Adipocyte (in vitro differentiated cells): ENCODE measurements at regions not wholly inside any gene's neighbourhood (a gene's known extent, or its start where the extent isn't known, plus 50 kb on each side); places are given as distances from the start of the nearest gene placed in this dataset.

ENCODE experiments used
- DNase-seq: peaks from one replicate; pipeline ENCODE4 v3.0.0-alpha.2; 2015; ENCODE audit warnings: low read depth
- H3K27me3 ChIP-seq: replicated peaks from 2 replicates; pipeline ENCODE4 v1.7.0; 2013; ENCODE audit warnings: mild to moderate bottlenecking, low read length, moderate library complexity; ENCODE audit not compliant: control insufficient read depth, insufficient read depth
- H3K36me3 ChIP-seq: 2 replicates; pipeline ENCODE4 v1.7.0; 2013; ENCODE audit warnings: low read length, mild to moderate bottlenecking, moderate library complexity; ENCODE audit not compliant: control insufficient read depth, insufficient read depth, severe bottlenecking
- H3K4me1 ChIP-seq: 2 replicates; pipeline ENCODE4 v1.7.0; 2013; ENCODE audit warnings: mild to moderate bottlenecking, low read length, moderate library complexity; ENCODE audit not compliant: control insufficient read depth, insufficient read depth
- H3K4me3 ChIP-seq: 2 replicates; pipeline ENCODE4 v1.7.0; 2013; ENCODE audit warnings: mild to moderate bottlenecking, low read length, moderate library complexity
- H3K9ac ChIP-seq: 2 replicates; pipeline ENCODE4 v1.7.0; 2013; ENCODE audit warnings: mild to moderate bottlenecking, low read length, moderate library complexity
- H3K9me3 ChIP-seq: 2 replicates; pipeline ENCODE4 v1.7.0; 2013; ENCODE audit warnings: mild to moderate bottlenecking, low read length, moderate library complexity; ENCODE audit not compliant: control insufficient read depth

DNA sequence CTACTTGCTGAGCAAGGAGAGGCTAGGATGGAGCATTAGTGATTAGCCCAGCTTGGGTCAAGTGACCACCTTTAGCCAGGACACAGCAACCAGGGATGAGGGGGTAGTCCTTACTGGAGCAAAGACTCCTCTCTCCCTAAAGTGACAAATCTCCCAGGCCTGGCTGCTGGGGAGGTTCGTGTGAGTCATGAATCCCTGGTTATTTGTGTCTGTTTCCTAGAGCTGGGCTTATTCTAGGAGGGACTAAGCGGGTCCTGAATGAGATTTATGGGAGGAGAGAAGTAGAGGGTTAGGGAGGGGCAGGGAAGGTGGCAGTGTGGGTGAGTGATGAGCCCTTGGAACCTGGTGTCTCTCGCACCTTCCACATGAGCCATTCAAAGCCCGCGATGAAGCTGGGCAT is 487.3 kb downstream of the TSHZ3 start:
- Histone ChIP-seq H3K4me3 (no peak overlapping the region), H3K9me3 (no peaks in the 10 kb centered on the region), H3K4me1 (no peaks in the 10 kb centered on the region), H3K27me3 (peaks cover 6% of the 10 kb centered on the region), H3K36me3 (no peaks in the 10 kb centered on the region), H3K9ac (no peak overlapping the region)
- DNase-seq, result no peak

DNA sequence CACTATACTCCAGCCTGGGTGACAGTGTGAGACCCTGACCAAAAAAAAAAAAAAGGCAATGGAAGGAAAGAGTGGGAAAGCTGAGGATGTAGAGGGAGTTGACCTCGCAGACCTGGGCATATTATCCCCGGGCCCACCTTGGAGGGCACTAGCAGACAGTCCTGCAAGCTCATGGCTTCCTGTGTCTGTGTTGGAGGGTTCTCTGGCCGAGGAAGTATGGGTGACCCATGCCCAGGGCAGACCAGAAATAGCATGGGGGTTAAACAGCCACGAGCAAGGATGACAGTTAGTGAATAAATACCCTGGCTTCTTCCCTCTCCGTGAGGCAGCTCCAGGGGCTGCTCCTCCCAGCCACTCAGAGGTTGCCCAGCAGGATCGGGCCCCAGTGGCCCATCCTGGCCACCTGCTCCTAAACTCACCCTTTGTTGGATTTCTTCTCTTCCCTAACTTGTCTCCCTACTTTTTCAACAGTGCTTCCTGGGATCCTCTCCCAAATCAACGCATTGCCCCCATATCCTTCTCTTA is 485.8 kb downstream of the ZNF536 start:
- no peak overlapping the region for H3K9ac ChIP-seq
- peaks cover 18% of the 10 kb centered on the region for H3K4me1 ChIP-seq
- no peaks in the 10 kb centered on the region for H3K9me3 ChIP-seq
- H3K27me3 ChIP-seq, result peaks cover 6% of the 10 kb centered on the region
- no peak for DNase-seq
- H3K4me3 ChIP-seq, result no peak overlapping the region
- H3K36me3 ChIP-seq, result no peaks in the 10 kb centered on the region

DNA sequence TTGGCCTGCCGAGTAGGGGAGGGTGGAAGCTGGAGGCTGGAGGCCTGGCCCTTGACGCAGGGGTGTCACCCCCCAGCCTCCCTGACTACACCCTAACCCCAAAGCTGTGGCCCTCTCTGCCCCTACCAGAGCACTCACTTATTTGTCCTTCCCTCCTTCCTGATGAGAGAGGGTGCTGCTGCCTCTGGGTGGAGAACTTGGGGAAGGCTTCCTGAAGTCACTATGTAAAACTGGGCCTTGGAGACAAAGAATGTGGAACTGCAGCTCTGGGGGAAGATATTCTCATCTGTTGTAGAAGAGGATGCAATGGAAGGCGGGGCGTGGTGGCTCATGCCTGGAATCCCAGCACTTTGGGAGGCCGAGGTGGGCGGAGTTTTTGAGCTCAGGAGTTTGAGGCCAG is 485.2 kb downstream of the ZNF536 start:
- H3K4me3 ChIP-seq, result no peak overlapping the region
- H3K36me3 ChIP-seq, result no peaks in the 10 kb centered on the region
- H3K9me3 ChIP-seq, result no peaks in the 10 kb centered on the region
- H3K27me3 ChIP-seq, result peaks cover 6% of the 10 kb centered on the region
- DNase-seq, result no peak
- no peak overlapping the region for H3K9ac ChIP-seq
- peaks cover 22% of the 10 kb centered on the region for H3K4me1 ChIP-seq

DNA sequence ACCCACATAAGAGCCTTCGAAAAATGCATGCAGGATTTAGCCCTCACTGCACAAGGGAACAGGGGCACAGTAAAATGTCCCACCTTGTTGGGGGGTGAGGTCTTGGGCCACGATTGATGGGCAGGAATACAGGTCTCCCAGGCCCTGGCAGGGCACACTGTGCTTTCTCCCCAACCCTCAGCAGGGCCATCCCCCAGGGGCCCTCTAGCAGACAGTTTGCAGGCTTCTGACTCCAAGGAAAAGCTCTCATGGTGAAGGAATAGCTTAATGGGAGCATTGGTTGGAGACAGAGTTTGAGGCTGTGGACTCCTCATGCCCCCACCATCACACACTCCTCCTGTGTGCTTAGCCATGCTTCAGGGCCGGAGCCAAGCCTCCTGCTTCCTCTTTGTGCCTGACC is 484.6 kb downstream of the ZNF536 start:
- no peak for DNase-seq
- H3K4me3 ChIP-seq, result no peak overlapping the region
- no peaks in the 10 kb centered on the region for H3K36me3 ChIP-seq
- peaks cover 22% of the 10 kb centered on the region for H3K4me1 ChIP-seq
- peaks cover 4% of the 10 kb centered on the region for H3K27me3 ChIP-seq
- no peaks in the 10 kb centered on the region for H3K9me3 ChIP-seq
- H3K9ac ChIP-seq, result no peak overlapping the region

- no peaks in the 10 kb centered on the region for H3K9me3 ChIP-seq
- H3K27me3 ChIP-seq, result no peaks in the 10 kb centered on the region
- no peaks in the 10 kb centered on the region for H3K36me3 ChIP-seq
- no peak overlapping the region for H3K9ac ChIP-seq
- H3K4me3 ChIP-seq, result no peak overlapping the region
- DNase-seq, result no peak
- H3K4me1 ChIP-seq, result peaks cover 22% of the 10 kb centered on the region
Measured at GRCh38 chr19:30856376-30856775, 484.2 kb downstream of the ZNF536 start.

DNA sequence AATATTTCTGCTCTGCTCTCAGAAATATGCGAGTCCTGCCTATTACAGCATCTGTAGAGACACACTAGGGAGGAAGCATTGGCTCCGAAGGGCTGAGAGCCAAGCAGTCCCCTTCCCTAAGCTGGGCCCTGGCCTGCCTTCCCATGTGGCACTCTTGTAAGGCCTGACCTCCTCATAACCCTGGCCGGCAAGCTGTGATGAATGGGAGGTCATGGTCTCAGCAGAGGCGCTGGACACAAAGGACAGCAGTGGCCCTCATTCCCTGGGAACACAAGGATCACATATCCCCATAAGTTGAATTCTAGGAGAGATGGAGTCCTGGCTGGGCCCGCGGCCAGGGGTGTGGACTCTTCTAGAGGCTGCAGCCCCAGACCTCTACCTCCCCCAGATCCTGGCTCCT is 483.3 kb downstream of the ZNF536 start:
- H3K4me3 ChIP-seq, result no peak overlapping the region
- H3K27me3 ChIP-seq, result no peaks in the 10 kb centered on the region
- H3K36me3 ChIP-seq, result no peaks in the 10 kb centered on the region
- H3K9ac ChIP-seq, result no peak overlapping the region
- no peaks in the 10 kb centered on the region for H3K9me3 ChIP-seq
- peaks cover 22% of the 10 kb centered on the region for H3K4me1 ChIP-seq
- DNase-seq, result no peak

DNA sequence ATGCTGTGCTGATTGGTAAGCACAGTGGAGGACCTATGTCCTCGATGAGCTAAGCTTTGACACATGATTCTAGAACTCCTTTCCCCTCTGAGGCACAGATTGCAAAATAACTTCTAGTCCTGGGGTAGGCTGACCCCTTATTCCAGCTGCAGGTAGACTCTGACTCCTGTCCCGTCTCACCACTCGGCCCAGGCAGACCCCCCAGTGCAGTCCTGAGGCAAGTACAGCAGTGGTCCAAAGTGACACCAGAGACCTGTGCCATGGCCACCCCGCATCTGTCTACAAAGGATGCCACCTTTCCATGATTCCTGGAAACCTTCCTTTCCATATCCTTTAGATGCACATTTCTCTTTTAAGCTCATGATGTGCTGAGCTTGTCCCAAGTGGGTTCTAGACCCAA is 482.5 kb downstream of the ZNF536 start:
- Histone ChIP-seq H3K4me3 (no peak overlapping the region), H3K36me3 (no peaks in the 10 kb centered on the region), H3K4me1 (peaks cover 22% of the 10 kb centered on the region), H3K27me3 (no peaks in the 10 kb centered on the region), H3K9ac (no peak overlapping the region), H3K9me3 (no peaks in the 10 kb centered on the region)
- no peak for DNase-seq

DNA sequence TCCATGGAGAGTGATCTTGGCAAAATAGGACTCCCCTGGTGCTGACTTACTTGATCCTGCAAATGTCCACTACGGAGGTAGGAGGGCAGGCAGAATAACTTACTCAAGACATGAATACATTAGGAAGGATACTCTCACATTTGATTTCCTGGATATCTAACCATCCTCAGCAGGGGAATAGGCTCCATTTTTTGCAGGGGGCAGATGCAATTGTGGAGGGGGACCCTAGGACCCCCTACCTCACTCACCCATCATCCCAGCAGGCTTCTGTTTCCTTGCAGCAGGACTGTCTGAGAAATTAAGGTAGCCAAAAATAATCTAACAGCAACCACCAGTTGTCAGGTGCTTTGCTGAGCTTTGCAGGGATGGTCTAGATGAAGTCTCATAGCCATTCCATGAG is 482.0 kb downstream of the ZNF536 start:
- Histone ChIP-seq H3K36me3 (no peaks in the 10 kb centered on the region), H3K4me1 (peaks cover 22% of the 10 kb centered on the region)

DNA sequence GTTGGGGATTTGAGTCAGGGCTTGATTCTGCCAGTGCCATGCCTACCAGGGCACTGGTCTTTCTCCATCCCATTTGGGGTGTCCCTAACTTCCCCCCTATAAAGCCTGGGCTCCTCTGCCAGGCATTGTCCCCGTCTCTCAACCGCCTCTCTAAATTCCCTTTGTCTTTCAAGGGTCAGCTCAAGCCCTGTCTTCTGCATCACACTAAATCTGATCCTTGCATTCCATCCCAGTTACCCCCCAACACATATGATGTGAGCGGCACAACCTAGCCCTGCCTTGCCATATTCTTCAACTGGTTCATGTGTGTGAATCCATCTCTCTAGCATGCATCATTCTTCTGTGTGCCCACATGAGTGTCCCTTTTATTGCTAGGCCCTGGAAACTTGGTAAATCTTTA is 480.9 kb downstream of the ZNF536 start:
- no peak overlapping the region for H3K9ac ChIP-seq
- no peak overlapping the region for H3K4me3 ChIP-seq
- DNase-seq, result no peak
- H3K27me3 ChIP-seq, result no peaks in the 10 kb centered on the region
- H3K4me1 ChIP-seq, result peaks cover 22% of the 10 kb centered on the region
- H3K9me3 ChIP-seq, result no peaks in the 10 kb centered on the region
- no peaks in the 10 kb centered on the region for H3K36me3 ChIP-seq

More for the DNA sequence above, 482.0 kb downstream of the ZNF536 start:
- no peaks in the 10 kb centered on the region for H3K27me3 ChIP-seq
- H3K9me3 ChIP-seq, result no peaks in the 10 kb centered on the region
- no peak overlapping the region for H3K9ac ChIP-seq
- H3K4me3 ChIP-seq, result no peak overlapping the region
- DNase-seq, result no peak

DNA sequence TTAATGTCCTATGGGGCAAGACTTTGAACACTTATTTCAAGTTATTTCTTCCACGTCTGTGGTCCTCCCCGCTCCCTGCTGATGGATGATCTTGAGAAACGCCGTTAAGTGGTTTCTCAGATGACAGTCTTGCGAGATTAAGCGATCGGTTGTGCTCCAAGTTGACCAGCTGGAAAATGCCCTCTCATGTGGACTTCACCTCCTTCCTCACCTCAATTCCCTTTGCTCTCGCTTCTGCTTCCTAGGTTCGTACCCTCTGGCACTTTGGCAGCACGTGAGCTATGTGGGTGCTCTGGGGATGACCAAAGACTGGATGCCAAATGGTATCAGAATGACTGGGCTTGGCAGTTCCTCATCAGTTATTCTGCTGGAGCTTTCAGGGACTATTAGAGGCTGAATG is 480.0 kb downstream of the ZNF536 start:
- Histone ChIP-seq H3K4me3 (no peak overlapping the region), H3K36me3 (no peaks in the 10 kb centered on the region)
- no peak for DNase-seq

DNA sequence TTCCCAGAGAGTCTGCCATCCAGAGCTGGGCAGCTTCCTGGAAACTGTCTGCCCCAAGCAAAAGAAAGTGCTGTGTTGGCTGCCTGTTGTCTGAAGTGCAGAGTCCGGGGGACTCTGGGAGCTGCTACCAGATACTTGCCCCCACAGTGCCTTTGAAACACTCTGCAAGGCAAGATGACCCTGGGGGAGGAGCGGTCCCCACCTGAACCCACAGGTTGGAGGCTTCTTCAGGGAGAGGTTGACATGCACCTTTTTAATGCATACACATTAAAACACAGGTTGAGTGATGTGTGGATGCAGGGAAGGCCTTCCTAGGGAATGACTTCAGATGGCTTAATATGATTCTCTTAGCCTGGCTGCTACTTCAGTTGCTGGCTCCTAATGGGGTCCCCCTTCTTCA is 479.5 kb downstream of the ZNF536 start:
- H3K4me3 ChIP-seq, result no peak overlapping the region
- no peaks in the 10 kb centered on the region for H3K9me3 ChIP-seq
- no peak for DNase-seq
- H3K4me1 ChIP-seq, result peaks cover 22% of the 10 kb centered on the region
- no peak overlapping the region for H3K9ac ChIP-seq
- peaks cover 5% of the 10 kb centered on the region for H3K27me3 ChIP-seq
- H3K36me3 ChIP-seq, result no peaks in the 10 kb centered on the region

More for the DNA sequence above, 480.0 kb downstream of the ZNF536 start:
- peaks cover under 1% of the 10 kb centered on the region for H3K27me3 ChIP-seq
- no peaks in the 10 kb centered on the region for H3K9me3 ChIP-seq
- peaks cover 22% of the 10 kb centered on the region for H3K4me1 ChIP-seq
- H3K9ac ChIP-seq, result no peak overlapping the region

DNA sequence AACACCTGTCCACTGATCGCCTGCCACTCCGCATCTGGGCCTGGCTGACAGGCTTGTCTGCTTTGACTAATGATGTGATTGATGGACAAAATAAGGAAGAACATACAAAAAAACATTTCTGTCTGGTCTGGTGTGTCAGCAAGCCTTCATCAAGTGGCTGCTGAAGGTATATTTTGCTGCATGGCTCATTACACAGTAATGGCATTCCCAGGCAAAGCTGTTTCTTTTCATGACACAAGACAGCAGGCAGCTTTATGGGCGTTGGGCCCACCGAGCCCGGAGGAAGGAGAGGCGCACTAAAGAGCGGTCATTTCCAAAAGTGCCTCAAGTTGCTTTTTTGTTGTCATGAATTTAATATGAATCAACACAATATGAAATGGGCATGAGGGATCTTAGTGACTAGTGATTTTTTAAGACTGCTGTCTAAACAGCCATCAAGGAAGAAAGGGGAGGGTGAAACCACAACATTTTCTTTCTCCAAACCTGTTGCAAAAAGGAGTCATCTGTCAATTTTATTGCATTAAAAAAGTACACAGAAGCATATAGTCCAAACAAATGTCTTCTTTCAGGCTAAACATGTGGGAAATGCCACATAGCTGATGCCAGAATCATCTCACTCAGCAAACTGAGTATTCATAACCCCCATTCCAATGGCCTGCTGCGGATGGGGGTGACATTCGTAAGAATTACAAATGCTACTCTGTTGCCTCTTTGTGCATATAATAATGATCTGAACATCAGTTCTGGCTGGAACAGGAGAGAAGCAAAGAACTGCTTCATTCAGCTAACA is 476.6 kb downstream of the ZNF536 start:
- no peaks in the 10 kb centered on the region for H3K36me3 ChIP-seq
- peaks cover 5% of the 10 kb centered on the region for H3K27me3 ChIP-seq
- peaks cover 10% of the 10 kb centered on the region for H3K4me1 ChIP-seq
- no peak overlapping the region for H3K9ac ChIP-seq
- no peaks in the 10 kb centered on the region for H3K9me3 ChIP-seq
- no peak for DNase-seq
- no peak overlapping the region for H3K4me3 ChIP-seq
